CD4-positive, alpha-beta T cell treated with Interleukin-12 subunit alpha and Interleukin-12 subunit beta, for 1 hour (primary cell): ENCODE measurements at regions not wholly inside any gene's neighbourhood (a gene's known extent, or its start where the extent isn't known, plus 50 kb on each side); places are given as distances from the start of the nearest gene placed in this dataset.
"Not testable (repeated sequence)": the region's sequence is repeated elsewhere in the genome, so short reads cannot be mapped to it uniquely, and the experiment has no call there.

Source experiments
- DNase-seq: peaks from one replicate; pipeline ENCODE4 v3.0.0-alpha.2; 2020

DNA sequence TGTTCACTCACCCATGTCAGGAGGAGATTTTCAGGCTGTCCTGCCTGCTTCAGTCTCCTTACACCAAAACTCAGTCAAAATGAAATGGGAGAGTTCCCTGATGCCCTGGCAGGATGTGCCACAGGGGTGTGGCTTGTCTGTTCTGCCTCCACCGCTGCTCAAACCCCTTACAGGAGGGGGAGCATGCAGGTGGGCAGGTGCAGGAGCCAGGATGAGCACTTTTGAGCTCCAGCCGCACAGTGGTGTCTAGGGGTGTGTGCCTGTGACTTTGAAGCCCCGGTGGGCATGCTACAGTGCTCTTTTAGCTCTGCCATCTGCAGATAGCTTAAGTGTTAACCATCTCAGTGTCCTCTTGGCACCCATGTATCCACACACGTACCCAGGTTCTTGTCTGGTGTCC lies 71.9 kb upstream of the IPO5 start:
- no peak for DNase-seq

- no peak for DNase-seq
Measured at GRCh38 chr13:97883396-97883795, 70.1 kb upstream of the IPO5 start.

DNA sequence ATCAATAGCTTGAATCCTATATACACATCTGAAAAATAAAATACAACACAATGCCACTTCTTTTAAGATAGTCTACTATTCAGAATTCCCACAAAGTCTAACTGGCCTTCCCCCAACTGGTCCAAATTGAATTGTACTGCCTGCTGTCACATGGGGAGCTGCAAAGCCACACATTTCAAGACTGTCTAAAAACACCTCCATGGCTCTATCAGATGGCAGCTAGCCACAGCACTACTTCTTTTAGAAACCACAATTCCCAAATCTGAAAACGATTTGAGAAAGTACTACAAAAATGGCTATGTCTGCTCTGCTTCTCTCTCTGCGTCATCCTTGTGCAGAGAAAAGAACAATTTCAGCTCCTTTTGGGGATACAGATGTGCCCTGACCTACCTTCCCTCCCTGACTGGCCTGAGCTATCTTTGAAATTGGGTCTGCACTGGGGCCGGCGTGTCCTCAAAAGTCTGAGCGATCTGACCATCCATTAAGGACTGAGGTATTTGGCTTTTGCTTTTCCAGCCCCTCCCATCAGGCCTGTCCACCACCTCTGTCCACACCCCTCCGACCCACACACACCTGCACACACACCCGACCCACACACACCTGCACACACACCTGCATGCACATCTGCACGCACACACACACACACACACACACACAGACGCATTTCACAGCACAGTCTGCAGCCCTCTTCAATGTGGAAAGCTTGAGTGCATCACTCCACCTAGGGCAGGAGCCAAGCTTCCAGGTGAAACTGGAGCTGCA lies 68.6 kb upstream of the IPO5 start:
- DNase-seq, result no peak

DNA sequence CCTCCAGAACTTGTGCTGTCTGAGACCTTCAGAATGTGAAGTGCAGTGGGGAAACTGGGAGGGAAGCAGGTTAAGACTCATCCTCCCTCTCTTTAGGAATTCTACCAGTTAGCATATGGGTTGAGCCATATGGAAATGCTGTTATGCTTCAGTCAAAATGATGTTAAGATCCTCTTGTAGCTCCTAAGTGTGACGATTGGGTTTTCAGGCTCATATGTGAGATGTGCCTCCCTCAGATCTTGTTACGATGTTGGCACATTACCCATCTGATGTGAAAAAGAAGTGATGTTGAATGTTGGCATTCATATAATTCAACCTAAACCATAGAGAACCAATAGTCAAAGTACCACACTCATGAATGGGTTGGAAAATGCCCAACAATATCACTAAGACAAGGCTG lies 67.8 kb upstream of the IPO5 start:
- no peak for DNase-seq

- DNase-seq, result no peak
Measured at GRCh38 chr13:97889803-97890202, 63.7 kb upstream of the IPO5 start.

- DNase-seq, result no peak
Measured at GRCh38 chr13:97890573-97890972, 62.9 kb upstream of the IPO5 start.

- DNase-seq, result not testable (repeated sequence)
Measured at GRCh38 chr13:97891964-97892363, 61.5 kb upstream of the IPO5 start.

DNA sequence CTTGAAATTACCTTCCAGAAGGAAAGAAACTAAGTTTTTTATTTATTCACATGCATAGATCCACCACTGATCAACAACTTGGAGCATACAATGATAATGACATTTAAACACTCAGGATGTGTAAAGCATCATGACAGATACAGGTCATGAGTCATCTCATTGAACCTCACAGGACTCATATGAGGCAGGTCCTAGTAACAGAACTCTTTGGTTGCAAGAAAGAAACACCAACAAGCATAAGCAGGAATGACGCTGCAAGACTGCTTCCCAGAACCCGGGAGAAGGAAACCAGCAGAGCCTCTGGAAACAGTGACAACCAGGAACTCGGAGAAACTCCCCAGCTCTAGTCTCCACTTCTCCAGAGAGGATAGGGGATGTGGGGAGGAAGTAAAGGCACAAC lies 60.8 kb upstream of the IPO5 start:
- DNase-seq, result no peak

DNA sequence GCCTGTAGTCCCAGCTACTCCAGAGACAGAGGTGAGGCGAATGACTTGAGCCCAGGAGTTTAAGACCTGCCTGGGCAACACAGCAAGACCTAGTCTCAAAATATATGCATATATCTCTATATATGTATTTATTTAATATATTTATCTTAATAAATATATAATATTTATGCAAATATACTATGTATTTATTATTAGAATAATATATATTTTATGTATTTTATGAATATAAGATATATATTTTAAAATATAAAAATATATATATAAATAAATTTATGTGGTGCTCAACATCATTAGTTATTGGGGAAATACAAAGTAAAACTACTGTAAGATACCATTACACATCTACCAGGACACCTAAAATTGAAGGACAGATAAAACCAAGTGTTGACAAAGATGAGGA lies 58.1 kb upstream of the IPO5 start:
- DNase-seq, result no peak

GRCh38 chr13:97896446-97896845 lies 57.0 kb upstream of the IPO5 start:
- no peak for DNase-seq

- DNase-seq, result no peak
Measured at GRCh38 chr13:97901716-97902115, 51.8 kb upstream of the IPO5 start.
